ENCODE measurements at regions not wholly inside any gene's neighbourhood (a gene's known extent, or its start where the extent isn't known, plus 50 kb on each side); places are given as distances from the start of the nearest gene placed in this dataset.
A peak's percentile ranks its signal among the peaks of the same experiment; 100 is the strongest.

- no peak for DNase-seq
These were observed 174.8 kb upstream of the PRPS1L1 start for GRCh38 chr7:18202315-18203045.

- DNase-seq = no peak
These were observed 178.7 kb upstream of the PRPS1L1 start for GRCh38 chr7:18206331-18206730.

- no peak for DNase-seq
These were observed 181.3 kb upstream of the PRPS1L1 start for GRCh38 chr7:18208921-18209320.

- no peak for DNase-seq
These were observed 182.7 kb upstream of the PRPS1L1 start for GRCh38 chr7:18210377-18210776.

- no peak for DNase-seq
These were observed 183.1 kb upstream of the PRPS1L1 start for GRCh38 chr7:18210788-18211187.

GRCh38 chr7:18212308-18212707, 184.7 kb upstream of the PRPS1L1 start:
- no peak for DNase-seq

- DNase-seq = peak; percentile 21
These were observed 185.1 kb upstream of the PRPS1L1 start for GRCh38 chr7:18212758-18213157.

- no peak for DNase-seq
These were observed 186.0 kb upstream of the PRPS1L1 start for GRCh38 chr7:18213652-18214051.

GRCh38 chr7:18216270-18216669, 188.6 kb upstream of the PRPS1L1 start:
- DNase-seq = no peak

- no peak for DNase-seq
These were observed 194.0 kb upstream of the PRPS1L1 start for GRCh38 chr7:18221377-18222293.

- no peak for DNase-seq
These were observed 195.0 kb upstream of the PRPS1L1 start for GRCh38 chr7:18222636-18223035.

GRCh38 chr7:18224138-18224537, 196.5 kb upstream of the PRPS1L1 start:
- no peak for DNase-seq

- DNase-seq = no peak
These were observed 197.4 kb upstream of the PRPS1L1 start for GRCh38 chr7:18225067-18225466.

- no peak for DNase-seq
These were observed 199.0 kb upstream of the PRPS1L1 start for GRCh38 chr7:18226598-18226997.

GRCh38 chr7:18228686-18229085, 201.0 kb upstream of the PRPS1L1 start:
- no peak for DNase-seq

GRCh38 chr7:18230271-18230670, 202.6 kb upstream of the PRPS1L1 start:
- no peak for DNase-seq

- no peak for DNase-seq
These were observed 204.2 kb upstream of the PRPS1L1 start for GRCh38 chr7:18231854-18232253.

- no peak for DNase-seq
These were observed 206.9 kb upstream of the PRPS1L1 start for GRCh38 chr7:18234519-18234918.

GRCh38 chr7:18235819-18236218, 208.2 kb upstream of the PRPS1L1 start:
- DNase-seq = no peak

- no peak for DNase-seq
These were observed 211.6 kb upstream of the PRPS1L1 start for GRCh38 chr7:18239212-18239611.

GRCh38 chr7:18241543-18242231, 214.0 kb upstream of the PRPS1L1 start:
- no peak for DNase-seq

GRCh38 chr7:18243731-18244130, 216.1 kb upstream of the PRPS1L1 start:
- DNase-seq = no peak

GRCh38 chr7:18250133-18250532, 222.5 kb upstream of the PRPS1L1 start:
- no peak for DNase-seq

- DNase-seq = no peak
These were observed 230.1 kb upstream of the PRPS1L1 start for GRCh38 chr7:18257711-18258110.
